ENCODE measurements at regions not wholly inside any gene's neighbourhood (a gene's known extent, or its start where the extent isn't known, plus 50 kb on each side); places are given as distances from the start of the nearest gene placed in this dataset.

- Histone ChIP-seq H3K36me3 (no peaks in the 10 kb centered on the region), H3K9me3 (no peaks in the 10 kb centered on the region), H3K27ac (no peak overlapping the region), H3K4me3 (no peak overlapping the region), H3K27me3 (no peaks in the 10 kb centered on the region), H3K4me1 (no peaks in the 10 kb centered on the region)
- intact Hi-C loops (cut with DNase I), result no loop called here
- TF ChIP-seq POLR2A (IDR thresholded peaks at IDR 0.05) (no peak), POLR2AphosphoS5 (IDR thresholded peaks at IDR 0.05; ENCODE audit: insufficient read depth in 1 of 2, low read depth in 1 of 2) (no peak), CTCF (IDR thresholded peaks at IDR 0.05) (no peak)
- no peak for DNase-seq (ENCODE audit: extremely low spot score in 2 of 2)
Observed at GRCh38 chr9:81532251-81532650, 157.1 kb downstream of the TLE1 start.

GRCh38 chr9:81531511-81531910, 157.8 kb downstream of the TLE1 start:
- TF ChIP-seq POLR2AphosphoS5 (IDR thresholded peaks at IDR 0.05; ENCODE audit: insufficient read depth in 1 of 2, low read depth in 1 of 2) (no peak), POLR2A (IDR thresholded peaks at IDR 0.05) (no peak), CTCF (IDR thresholded peaks at IDR 0.05) (no peak)
- no peaks in the 10 kb centered on the region for H3K36me3 ChIP-seq
- no peak for DNase-seq (ENCODE audit: extremely low spot score in 2 of 2)
- H3K27me3 ChIP-seq, result no peaks in the 10 kb centered on the region
- H3K4me3 ChIP-seq, result no peak overlapping the region
- no peaks in the 10 kb centered on the region for H3K4me1 ChIP-seq
- intact Hi-C loops (cut with DNase I), result no loop called here
- H3K27ac ChIP-seq, result no peak overlapping the region
- no peaks in the 10 kb centered on the region for H3K9me3 ChIP-seq

- Histone ChIP-seq H3K4me1 (no peaks in the 10 kb centered on the region), H3K27me3 (no peaks in the 10 kb centered on the region), H3K9me3 (no peaks in the 10 kb centered on the region), H3K4me3 (no peak overlapping the region), H3K27ac (no peak overlapping the region), H3K36me3 (no peaks in the 10 kb centered on the region)
- TF ChIP-seq POLR2A (IDR thresholded peaks at IDR 0.05) (no peak), CTCF (IDR thresholded peaks at IDR 0.05) (no peak), POLR2AphosphoS5 (IDR thresholded peaks at IDR 0.05; ENCODE audit: insufficient read depth in 1 of 2, low read depth in 1 of 2) (no peak)
- intact Hi-C loops (cut with DNase I), result no loop called here
- no peak for DNase-seq (ENCODE audit: extremely low spot score in 2 of 2)
Observed at GRCh38 chr9:81530846-81531245, 158.5 kb downstream of the TLE1 start.

- no peak overlapping the region for H3K4me3 ChIP-seq
- no peaks in the 10 kb centered on the region for H3K4me1 ChIP-seq
- H3K9me3 ChIP-seq, result no peaks in the 10 kb centered on the region
- intact Hi-C loops (cut with DNase I), result no loop called here
- DNase-seq (ENCODE audit: extremely low spot score in 2 of 2), result no peak
- no peaks in the 10 kb centered on the region for H3K27me3 ChIP-seq
- no peak overlapping the region for H3K27ac ChIP-seq
- no peaks in the 10 kb centered on the region for H3K36me3 ChIP-seq
- TF ChIP-seq CTCF (IDR thresholded peaks at IDR 0.05) (no peak), POLR2AphosphoS5 (IDR thresholded peaks at IDR 0.05; ENCODE audit: insufficient read depth in 1 of 2, low read depth in 1 of 2) (no peak), POLR2A (IDR thresholded peaks at IDR 0.05) (no peak)
Observed at GRCh38 chr9:81530310-81530810, 159.0 kb downstream of the TLE1 start.

GRCh38 chr9:81529556-81530193, 159.7 kb downstream of the TLE1 start:
- intact Hi-C loops (cut with DNase I), result loop anchor here (10.0 kb wide), 2 partner anchors 155 to 1075 kb away; partner anchors contain the start of gene TLE1
- H3K36me3 ChIP-seq, result no peaks in the 10 kb centered on the region
- no peak overlapping the region for H3K4me3 ChIP-seq
- no peaks in the 10 kb centered on the region for H3K9me3 ChIP-seq
- TF ChIP-seq CTCF (IDR thresholded peaks at IDR 0.05), result no peak
- TF ChIP-seq POLR2AphosphoS5 (IDR thresholded peaks at IDR 0.05; ENCODE audit: insufficient read depth in 1 of 2, low read depth in 1 of 2), result peak in 1 of 2 donors; percentile 79
- H3K4me1 ChIP-seq, result no peaks in the 10 kb centered on the region
- H3K27me3 ChIP-seq, result no peaks in the 10 kb centered on the region
- no peak overlapping the region for H3K27ac ChIP-seq
- DNase-seq (ENCODE audit: extremely low spot score in 2 of 2), result no peak

Data from vagina (tissue), 2 donors.